Vagina (tissue), 2 donors: ENCODE measurements at regions not wholly inside any gene's neighbourhood (a gene's known extent, or its start where the extent isn't known, plus 50 kb on each side); places are given as distances from the start of the nearest gene placed in this dataset.
A peak's percentile ranks its signal among the peaks of the same experiment; 100 is the strongest.

Source experiments
- DNase-seq, 2 donors: peaks; one replicate each; pipeline ENCODE4 v3.0.0-alpha.2; 2017; ENCODE audit errors: extremely low spot score in 2 of 2
- H3K27ac ChIP-seq: fragments of 200-600 bp; sonication (generic); one replicate; pipeline ENCODE4 v1.5.1; 2019
- H3K27me3 ChIP-seq: fragments of 200-600 bp; sonication (generic); one replicate; pipeline ENCODE4 v1.5.1; 2019
- H3K36me3 ChIP-seq, 2 donors: fragments of 200-600 bp; sonication (generic); one replicate each; pipeline ENCODE4 v1.5.1; 2017 to 2019
- H3K4me1 ChIP-seq: fragments of 200-600 bp; sonication (generic); one replicate; pipeline ENCODE4 v1.5.1; 2019
- H3K4me3 ChIP-seq, 2 donors: fragments of 200-600 bp; sonication (generic); 1 replicate in 1 of 2; 2 replicates in 1 of 2; pipeline ENCODE4 v1.5.1; 2016 to 2019
- H3K9me3 ChIP-seq: fragments of 200-600 bp; sonication (generic); one replicate; pipeline ENCODE4 v1.5.1; 2019
- CTCF ChIP-seq, 3 experiments: fragments of 450-650 bp in 2 of 3; fragments of 200-600 bp in 1 of 3; sonication (generic) in 1 of 3; IDR thresholded peaks; one replicate each; pipeline ENCODE4 v1.5.1; 2017 to 2019; ENCODE audit warnings: antibody characterized with exemption in 3 of 3, mild to moderate bottlenecking in 2 of 3, moderate library complexity in 2 of 3
- POLR2A ChIP-seq, 2 donors: fragments of 450-650 bp; IDR thresholded peaks; one replicate each; pipeline ENCODE4 v1.6.1; 2017; ENCODE audit warnings: antibody characterized with exemption in 2 of 2, mild to moderate bottlenecking in 2 of 2, moderate library complexity in 2 of 2
- POLR2AphosphoS5 ChIP-seq, 2 donors: sonication (generic); formaldehyde crosslinking; IDR thresholded peaks; one replicate each; pipeline ENCODE4 v1.9.0; 2017; ENCODE audit warnings: antibody characterized with exemption in 2 of 2, mild to moderate bottlenecking in 2 of 2, low read depth in 1 of 2; ENCODE audit not compliant: insufficient read depth in 1 of 2
- intact Hi-C: fragments of 100-400 bp; cut with DNase I; formaldehyde crosslinking; loops from one replicate; pipeline ENCODE4 v1.15.1; 2023

- no peaks in the 10 kb centered on the region for H3K27me3 ChIP-seq
- TF ChIP-seq POLR2A (IDR thresholded peaks at IDR 0.05) (no peak), POLR2AphosphoS5 (IDR thresholded peaks at IDR 0.05; ENCODE audit: insufficient read depth in 1 of 2, low read depth in 1 of 2) (peak in 1 of 2 donors; percentile 81), CTCF (IDR thresholded peaks at IDR 0.05) (no peak)
- H3K4me1 ChIP-seq, result peaks cover 23% of the 10 kb centered on the region
- no peak for DNase-seq
- no peaks in the 10 kb centered on the region for H3K9me3 ChIP-seq
- no peaks in the 10 kb centered on the region for H3K36me3 ChIP-seq
- H3K27ac ChIP-seq, result peak overlapping the region; percentile 4
- intact Hi-C loops, result no loop called here
- no peak overlapping the region for H3K4me3 ChIP-seq
These were observed 64.2 kb upstream of the ERRFI1 start for GRCh38 chr1:8090241-8090702.

DNA sequence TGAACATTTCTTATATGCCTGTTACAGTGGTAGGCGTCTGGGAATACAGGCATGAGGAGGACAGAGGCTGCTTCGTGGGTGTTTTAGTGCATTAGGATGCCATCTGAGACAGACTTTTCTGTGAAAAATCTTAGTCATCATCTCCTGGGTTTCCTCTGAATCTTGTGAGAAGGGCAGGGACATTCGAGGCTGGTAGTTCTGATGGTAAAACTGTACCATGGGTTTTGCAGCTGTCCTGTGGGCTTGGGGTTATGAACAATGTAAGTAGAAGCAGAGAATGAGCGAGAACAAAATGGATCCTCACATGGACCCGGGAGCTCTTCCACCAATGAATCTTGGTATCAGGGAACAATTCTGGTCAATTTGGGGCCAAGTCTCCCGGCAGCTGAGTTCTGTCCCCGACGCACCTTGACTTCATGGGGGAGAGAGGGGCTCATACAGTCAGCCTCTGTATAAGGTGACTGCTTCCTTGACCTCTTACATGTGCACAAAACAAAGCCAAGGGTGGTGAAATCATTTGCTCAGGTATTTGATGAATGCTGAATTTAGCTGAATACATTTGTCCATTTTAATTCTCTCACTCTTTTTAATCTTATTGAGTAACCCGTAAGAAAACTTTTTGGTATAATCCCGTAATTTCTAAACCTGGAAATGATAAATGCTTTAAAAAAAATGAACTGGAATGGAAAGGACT lies 63.6 kb upstream of the ERRFI1 start:
- no peak overlapping the region for H3K4me3 ChIP-seq
- no peaks in the 10 kb centered on the region for H3K9me3 ChIP-seq
- peaks cover 17% of the 10 kb centered on the region for H3K4me1 ChIP-seq
- no peak for TF ChIP-seq POLR2A (IDR thresholded peaks at IDR 0.05)
- no peak for TF ChIP-seq CTCF (IDR thresholded peaks at IDR 0.05)
- no peak for TF ChIP-seq POLR2AphosphoS5 (IDR thresholded peaks at IDR 0.05; ENCODE audit: insufficient read depth in 1 of 2, low read depth in 1 of 2)
- intact Hi-C loops, result no loop called here
- no peaks in the 10 kb centered on the region for H3K36me3 ChIP-seq
- DNase-seq, result no peak
- no peaks in the 10 kb centered on the region for H3K27me3 ChIP-seq
- H3K27ac ChIP-seq, result no peak overlapping the region

DNA sequence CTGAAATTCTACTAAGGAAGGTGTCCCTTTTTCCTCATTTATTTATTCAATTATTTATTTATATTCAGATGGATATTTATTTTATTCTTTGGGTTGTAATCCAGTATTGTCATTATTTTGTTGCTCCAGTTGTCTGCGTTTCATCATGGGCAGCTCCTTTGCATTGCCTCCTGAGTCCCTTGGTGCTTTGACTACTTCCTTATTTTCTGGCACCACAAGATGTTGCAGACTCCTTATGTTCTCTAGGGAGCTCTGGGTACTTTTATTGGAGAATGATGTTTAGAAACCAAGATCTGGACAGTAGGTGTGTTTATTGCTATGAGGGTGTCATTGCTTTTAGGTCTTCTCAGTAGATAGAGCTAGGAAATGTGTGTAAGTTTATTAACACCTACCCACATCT lies 59.9 kb upstream of the ERRFI1 start:
- H3K27ac ChIP-seq, result no peak overlapping the region
- DNase-seq, result no peak
- no peak for TF ChIP-seq POLR2AphosphoS5 (IDR thresholded peaks at IDR 0.05; ENCODE audit: insufficient read depth in 1 of 2, low read depth in 1 of 2)
- no peak for TF ChIP-seq CTCF (IDR thresholded peaks at IDR 0.05)
- TF ChIP-seq POLR2A (IDR thresholded peaks at IDR 0.05), result no peak
- no peaks in the 10 kb centered on the region for H3K27me3 ChIP-seq
- no peak overlapping the region for H3K4me3 ChIP-seq
- no peaks in the 10 kb centered on the region for H3K36me3 ChIP-seq
- intact Hi-C loops, result no loop called here
- peaks cover 18% of the 10 kb centered on the region for H3K4me1 ChIP-seq
- no peaks in the 10 kb centered on the region for H3K9me3 ChIP-seq

DNA sequence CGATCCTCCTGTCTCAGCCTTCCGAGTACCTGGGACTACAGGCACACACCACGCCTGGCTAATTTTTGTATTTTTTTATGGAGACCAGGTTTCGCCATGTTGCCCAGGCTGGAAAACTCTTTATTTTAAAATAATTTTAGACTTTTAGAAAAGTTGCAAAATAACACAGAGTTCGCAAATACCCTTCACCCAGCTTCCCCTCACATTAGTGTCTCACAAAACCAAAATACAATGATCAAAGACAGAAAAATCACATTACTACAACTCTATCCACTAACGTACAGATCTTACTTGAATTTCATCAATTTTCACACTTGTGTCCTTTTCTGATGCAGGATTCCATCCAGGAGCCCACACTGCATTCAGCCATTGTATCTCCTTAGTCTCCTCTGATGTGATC lies 58.8 kb upstream of the ERRFI1 start:
- DNase-seq, result no peak
- no peaks in the 10 kb centered on the region for H3K9me3 ChIP-seq
- peaks cover 9% of the 10 kb centered on the region for H3K4me1 ChIP-seq
- H3K27me3 ChIP-seq, result no peaks in the 10 kb centered on the region
- TF ChIP-seq POLR2AphosphoS5 (IDR thresholded peaks at IDR 0.05; ENCODE audit: insufficient read depth in 1 of 2, low read depth in 1 of 2) (no peak), POLR2A (IDR thresholded peaks at IDR 0.05) (no peak), CTCF (IDR thresholded peaks at IDR 0.05) (no peak)
- H3K36me3 ChIP-seq, result no peaks in the 10 kb centered on the region
- no peak overlapping the region for H3K27ac ChIP-seq
- intact Hi-C loops, result no loop called here
- H3K4me3 ChIP-seq, result no peak overlapping the region

DNA sequence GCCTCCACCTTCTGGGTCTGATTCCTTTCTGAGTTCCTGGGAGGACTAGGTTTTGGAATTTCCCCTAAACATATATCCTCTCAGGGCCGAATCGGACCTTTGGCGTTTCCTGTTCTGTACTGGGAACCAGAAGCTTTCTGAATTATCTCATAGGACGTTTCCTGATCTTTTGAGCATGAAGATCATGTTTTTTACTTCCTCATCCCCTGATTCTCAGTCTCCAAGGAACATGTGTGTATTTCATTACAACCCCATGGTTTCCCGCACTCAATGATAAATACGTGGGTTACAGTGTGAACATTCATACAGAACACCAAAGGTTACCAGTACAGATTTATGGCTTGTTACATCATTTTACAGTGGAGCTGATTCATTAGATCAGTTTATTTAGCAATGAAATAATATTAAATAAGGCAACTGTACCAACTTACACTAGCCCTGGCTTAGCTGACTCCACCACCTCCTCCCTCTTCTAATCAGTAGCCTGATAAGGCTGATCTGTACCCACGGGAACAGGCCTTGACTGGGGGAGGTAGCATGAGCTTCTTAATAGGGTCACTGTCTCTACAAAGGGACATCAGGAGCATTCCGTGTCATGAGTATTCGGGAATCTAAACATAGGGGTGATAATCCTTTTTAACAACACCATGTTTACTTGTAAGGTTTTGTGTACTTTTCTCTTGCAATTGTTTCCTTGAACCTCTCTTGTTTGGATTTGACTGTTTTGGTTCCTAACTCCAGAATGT lies 57.8 kb upstream of the ERRFI1 start:
- H3K4me1 ChIP-seq, result peaks cover 10% of the 10 kb centered on the region
- TF ChIP-seq POLR2AphosphoS5 (IDR thresholded peaks at IDR 0.05; ENCODE audit: insufficient read depth in 1 of 2, low read depth in 1 of 2), result no peak
- no peak for TF ChIP-seq CTCF (IDR thresholded peaks at IDR 0.05)
- no peak for TF ChIP-seq POLR2A (IDR thresholded peaks at IDR 0.05)
- no peaks in the 10 kb centered on the region for H3K36me3 ChIP-seq
- no peak overlapping the region for H3K4me3 ChIP-seq
- H3K27ac ChIP-seq, result no peak overlapping the region
- no peaks in the 10 kb centered on the region for H3K9me3 ChIP-seq
- intact Hi-C loops, result no loop called here
- no peaks in the 10 kb centered on the region for H3K27me3 ChIP-seq
- no peak for DNase-seq
